AG10803 (cell line): ENCODE measurements at regions not wholly inside any gene's neighbourhood (a gene's known extent, or its start where the extent isn't known, plus 50 kb on each side); places are given as distances from the start of the nearest gene placed in this dataset.

Experiments
- DNase-seq: peaks from one replicate; pipeline ENCODE4 v3.0.0; 2010; ENCODE audit warnings: low read depth
- H3K4me3 ChIP-seq: 2 replicates; pipeline ENCODE4 v1.5.1; 2011; ENCODE audit warnings: mild to moderate bottlenecking, low read length, control low read depth
- CTCF ChIP-seq: conservative IDR thresholded peaks from 2 replicates; pipeline ENCODE4 v1.5.1; 2011; ENCODE audit warnings: mild to moderate bottlenecking, low read length, control low read depth, inconsistent platforms

GRCh38 chr1:218049641-218050040 lies 235.5 kb upstream of the RRP15 start:
- DNase-seq = no peak
- TF ChIP-seq CTCF = no peak
- no peak overlapping the region for H3K4me3 ChIP-seq

- no peak for DNase-seq
- no peak overlapping the region for H3K4me3 ChIP-seq
- TF ChIP-seq CTCF = no peak
Measured at GRCh38 chr1:218058730-218059129, 226.4 kb upstream of the RRP15 start.

GRCh38 chr1:218064426-218064825 lies 220.7 kb upstream of the RRP15 start:
- no peak for DNase-seq
- TF ChIP-seq CTCF = no peak
- no peak overlapping the region for H3K4me3 ChIP-seq

GRCh38 chr1:218066332-218066731 lies 218.8 kb upstream of the RRP15 start:
- no peak for DNase-seq
- H3K4me3 ChIP-seq = no peak overlapping the region
- no peak for TF ChIP-seq CTCF

GRCh38 chr1:218068241-218068640 lies 216.9 kb upstream of the RRP15 start:
- no peak overlapping the region for H3K4me3 ChIP-seq
- TF ChIP-seq CTCF = no peak
- DNase-seq = no peak

GRCh38 chr1:218069180-218069579 lies 215.9 kb upstream of the RRP15 start:
- no peak overlapping the region for H3K4me3 ChIP-seq
- DNase-seq = no peak
- no peak for TF ChIP-seq CTCF

- no peak for TF ChIP-seq CTCF
- no peak for DNase-seq
- H3K4me3 ChIP-seq = no peak overlapping the region
Measured at GRCh38 chr1:218073062-218073461, 212.0 kb upstream of the RRP15 start.
